NCI-H2196 treated with DMSO at 0.1 percent for 48 hours (cell line): ENCODE measurements at regions not wholly inside any gene's neighbourhood (a gene's known extent, or its start where the extent isn't known, plus 50 kb on each side); places are given as distances from the start of the nearest gene placed in this dataset.
"Not testable (repeated sequence)": the region's sequence is repeated elsewhere in the genome, so short reads cannot be mapped to it uniquely, and the experiment has no call there.

ENCODE experiments used
- DNase-seq: peaks from one replicate; lab custom pipeline; 2025; ENCODE audit not compliant: unreplicated experiment; lab: John Stamatoyannopoulos, UW

GRCh38 chr15:53843869-53844569, 84.6 kb upstream of the WDR72 start:
- DNase-seq: no peak

DNA sequence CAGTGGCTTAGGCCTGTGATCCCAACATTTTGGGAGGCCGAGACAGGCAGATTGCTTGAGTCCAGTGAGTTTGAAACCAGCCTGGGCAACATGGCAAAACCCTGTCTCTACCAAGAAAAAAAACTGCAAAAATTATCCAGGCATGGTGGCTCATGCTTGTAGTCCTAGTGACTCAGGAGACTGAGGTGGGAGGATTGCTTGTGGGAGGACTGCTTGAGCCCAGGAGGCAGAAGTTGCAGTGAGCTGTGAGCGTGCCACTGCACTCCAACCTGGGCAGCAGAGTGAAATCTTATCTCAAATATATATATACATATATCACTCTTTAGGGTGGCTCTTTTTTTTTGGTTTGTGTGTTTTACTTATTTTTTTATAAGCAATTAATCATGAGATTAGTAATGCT, 83.7 kb upstream of the WDR72 start:
- DNase-seq: no peak

- DNase-seq: no peak
Measured at GRCh38 chr15:53841651-53842050, 82.2 kb upstream of the WDR72 start.

GRCh38 chr15:53840681-53841080, 81.2 kb upstream of the WDR72 start:
- no peak for DNase-seq

DNA sequence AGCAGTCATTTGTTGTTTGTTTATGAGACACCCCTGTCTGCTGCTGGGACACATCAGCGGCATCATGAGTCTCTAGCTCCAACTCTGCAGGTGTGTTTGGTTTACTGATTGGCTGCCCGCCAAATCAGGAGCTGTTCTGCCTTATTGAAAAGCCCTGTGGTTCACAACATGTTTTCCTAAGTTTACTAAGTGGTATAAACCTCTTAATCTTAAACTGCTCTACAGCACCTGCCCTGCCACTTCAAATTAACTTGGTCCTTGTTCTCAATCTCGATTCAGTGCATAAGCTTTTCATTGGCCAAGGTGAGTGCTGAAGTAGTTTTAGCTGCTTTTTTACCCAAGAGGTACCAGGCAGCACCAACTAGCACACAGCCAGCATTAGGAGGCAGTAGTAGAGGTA, 77.8 kb upstream of the WDR72 start:
- peak; percentile 49 for DNase-seq

GRCh38 chr15:53836618-53837017, 77.2 kb upstream of the WDR72 start:
- DNase-seq: no peak

DNA sequence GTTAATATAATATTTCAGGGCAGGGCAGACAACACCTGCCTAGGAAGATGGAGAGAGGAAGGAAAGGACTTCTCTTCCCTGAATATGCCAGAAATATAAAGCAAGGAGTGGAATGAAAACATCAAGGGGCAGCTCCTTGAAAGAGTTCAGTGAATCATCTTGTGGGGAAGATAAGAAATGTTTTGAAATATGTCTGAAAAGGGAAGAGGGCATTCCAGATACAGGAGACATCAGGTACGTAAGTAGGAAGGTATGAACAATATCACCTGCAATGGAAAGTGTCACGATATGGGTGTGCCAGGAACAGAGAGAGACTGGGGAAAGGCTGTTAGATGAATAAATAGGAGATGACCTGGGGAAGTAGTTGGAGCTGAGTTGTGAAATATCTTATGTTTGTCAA, 75.8 kb upstream of the WDR72 start:
- DNase-seq: no peak

DNA sequence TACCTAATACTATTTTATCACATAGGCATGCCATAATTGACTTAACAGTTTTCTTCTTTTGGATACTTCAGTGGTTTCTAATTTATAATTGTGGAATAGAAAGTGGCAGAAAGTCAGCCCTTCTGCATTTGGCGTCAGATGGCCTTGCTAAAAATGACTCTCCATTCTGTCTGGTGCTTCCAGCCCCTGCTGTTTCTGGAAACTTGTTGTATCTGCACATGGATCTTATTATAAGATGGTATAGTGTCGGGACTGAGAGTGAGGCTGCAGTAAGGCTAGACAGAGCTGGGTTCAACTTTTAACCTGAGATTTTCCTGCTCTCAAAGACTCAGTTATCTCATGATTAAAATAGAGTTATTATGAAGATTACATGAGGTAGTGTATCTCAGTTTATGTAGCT, 74.8 kb upstream of the WDR72 start:
- no peak for DNase-seq

DNA sequence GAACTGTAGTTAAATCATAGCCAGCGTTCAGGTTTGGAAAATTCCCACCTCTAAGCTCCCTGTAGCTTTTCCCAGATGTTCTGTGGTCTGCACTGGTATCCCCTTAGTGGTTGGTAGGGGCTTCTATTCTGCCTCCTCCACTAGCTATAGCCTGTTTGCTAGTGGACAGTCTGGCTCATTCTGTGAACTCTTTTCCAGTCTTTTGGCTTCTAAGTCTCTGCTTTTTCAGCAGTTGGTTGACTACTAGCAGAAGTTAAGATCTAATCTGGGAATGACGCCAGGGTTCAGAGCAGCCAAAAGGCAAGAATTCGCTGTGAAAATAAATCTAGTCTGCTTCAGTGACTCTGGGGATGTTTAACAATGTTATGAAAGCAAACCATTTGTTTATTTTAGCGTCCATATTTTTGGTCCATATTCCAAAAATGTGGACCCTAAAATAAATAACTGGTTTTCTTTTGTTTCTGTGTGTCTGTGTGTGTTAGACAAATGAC, 73.7 kb upstream of the WDR72 start:
- DNase-seq: no peak

DNA sequence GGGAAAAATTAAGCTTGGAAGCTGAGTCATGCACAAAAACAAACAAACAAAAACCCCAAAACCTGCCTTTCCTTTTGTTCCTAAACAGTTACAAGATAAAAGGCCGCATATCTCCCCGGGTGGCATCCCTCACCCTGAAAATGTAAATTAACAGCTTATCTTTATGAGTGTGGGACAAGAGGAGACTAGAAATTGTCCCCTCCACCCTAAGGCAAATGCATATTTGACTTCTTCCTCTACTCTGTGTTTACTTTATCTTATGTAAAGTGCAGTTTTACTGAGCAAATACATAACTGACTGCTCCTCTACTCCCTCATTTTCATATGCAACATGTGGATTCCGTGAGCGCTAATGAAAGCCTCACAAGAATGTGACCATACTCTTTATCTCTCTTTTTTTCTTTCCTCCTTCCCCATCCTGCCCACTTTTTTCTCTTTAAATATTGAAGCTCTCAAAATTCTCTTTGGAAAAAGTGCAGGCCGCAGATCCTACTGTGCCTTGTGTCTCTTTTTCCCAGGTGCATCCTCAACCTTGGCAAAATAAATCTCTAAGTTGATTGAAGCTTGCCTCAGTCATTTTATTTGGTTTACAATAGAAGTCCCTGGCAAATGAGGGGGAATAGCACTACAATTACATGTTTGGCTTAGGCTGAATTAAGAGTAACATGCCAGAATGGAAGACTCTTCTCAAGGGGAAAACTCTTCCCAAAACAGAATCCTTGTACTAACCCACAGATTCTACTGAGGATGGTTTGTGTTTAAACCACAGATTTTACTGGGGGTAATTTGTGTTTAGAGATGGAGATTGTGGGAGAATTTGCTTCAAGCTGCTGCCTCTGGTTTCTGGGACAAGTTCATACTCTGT, 72.7 kb upstream of the WDR72 start:
- no peak for DNase-seq

- DNase-seq: no peak
Measured at GRCh38 chr15:53830707-53831386, 71.4 kb upstream of the WDR72 start.

DNA sequence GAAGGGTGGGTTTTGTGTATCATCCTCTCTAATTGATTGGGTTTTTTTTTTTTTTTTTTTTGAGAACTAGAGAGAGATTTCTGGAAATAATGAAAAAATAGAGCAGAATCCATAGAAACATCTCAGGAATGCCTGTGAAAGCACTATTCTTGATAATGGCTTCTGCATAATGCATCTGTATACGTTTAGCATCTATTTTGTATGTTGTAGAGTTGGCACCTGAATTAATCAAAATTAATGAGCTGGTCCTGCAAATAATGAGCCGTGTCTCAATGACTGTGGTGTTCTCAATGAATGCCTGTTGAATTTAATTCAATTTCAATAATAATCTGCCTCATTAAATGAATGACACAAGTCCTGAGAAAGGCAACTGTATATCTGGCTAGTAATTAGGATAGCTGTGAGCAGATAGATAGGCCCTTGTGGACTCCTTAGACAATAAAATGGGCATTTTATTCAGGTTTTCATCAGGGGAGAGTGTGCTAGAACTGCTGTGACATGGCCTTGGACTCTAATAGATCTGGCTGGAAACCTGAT, 70.5 kb upstream of the WDR72 start:
- DNase-seq: no peak

- DNase-seq: no peak
Measured at GRCh38 chr15:53829471-53829870, 70.0 kb upstream of the WDR72 start.

DNA sequence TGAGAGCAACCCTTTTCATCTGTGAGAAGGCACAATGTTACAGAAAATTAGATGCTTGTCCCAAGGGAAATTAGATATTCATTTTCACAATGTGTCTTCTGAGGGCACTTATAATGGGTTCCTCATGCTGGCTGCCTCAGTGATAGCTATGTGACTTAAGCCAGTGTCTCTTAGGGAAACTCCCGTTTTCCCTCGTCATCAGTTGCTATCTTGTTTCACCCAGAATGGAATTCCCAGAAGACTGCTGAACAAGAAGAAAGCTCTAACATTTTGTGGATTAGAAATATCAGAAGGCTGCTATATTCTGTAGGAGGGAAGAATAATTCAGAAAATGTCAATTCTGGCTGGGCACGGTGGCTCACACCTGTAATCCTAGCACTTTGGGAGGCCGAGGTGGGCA, 67.9 kb upstream of the WDR72 start:
- no peak for DNase-seq

GRCh38 chr15:53811530-53811929, 52.1 kb upstream of the WDR72 start:
- no peak for DNase-seq

GRCh38 chr15:53810306-53810705, 50.8 kb upstream of the WDR72 start:
- not testable (repeated sequence) for DNase-seq
